ENCODE measurements at regions not wholly inside any gene's neighbourhood (a gene's known extent, or its start where the extent isn't known, plus 50 kb on each side); places are given as distances from the start of the nearest gene placed in this dataset.

- Histone ChIP-seq H3K36me3 (no peaks in the 10 kb centered on the region), H3K4me3 (no peak overlapping the region), H3K27me3 (no peaks in the 10 kb centered on the region), H3K27ac (no peak overlapping the region), H3K4me1 (ENCODE audit: insufficient read depth) (no peaks in the 10 kb centered on the region), H3K9me3 (no peaks in the 10 kb centered on the region)
- WGBS, 3 donors = 82 to 88% (median 82%) methylated on average over 8 of the region's 8 CpGs
- TF ChIP-seq EP300 (IDR thresholded peaks at IDR 0.05) (no peak), POLR2A (IDR thresholded peaks at IDR 0.05) (no peak)
- TF ChIP-seq, protein P1, sequence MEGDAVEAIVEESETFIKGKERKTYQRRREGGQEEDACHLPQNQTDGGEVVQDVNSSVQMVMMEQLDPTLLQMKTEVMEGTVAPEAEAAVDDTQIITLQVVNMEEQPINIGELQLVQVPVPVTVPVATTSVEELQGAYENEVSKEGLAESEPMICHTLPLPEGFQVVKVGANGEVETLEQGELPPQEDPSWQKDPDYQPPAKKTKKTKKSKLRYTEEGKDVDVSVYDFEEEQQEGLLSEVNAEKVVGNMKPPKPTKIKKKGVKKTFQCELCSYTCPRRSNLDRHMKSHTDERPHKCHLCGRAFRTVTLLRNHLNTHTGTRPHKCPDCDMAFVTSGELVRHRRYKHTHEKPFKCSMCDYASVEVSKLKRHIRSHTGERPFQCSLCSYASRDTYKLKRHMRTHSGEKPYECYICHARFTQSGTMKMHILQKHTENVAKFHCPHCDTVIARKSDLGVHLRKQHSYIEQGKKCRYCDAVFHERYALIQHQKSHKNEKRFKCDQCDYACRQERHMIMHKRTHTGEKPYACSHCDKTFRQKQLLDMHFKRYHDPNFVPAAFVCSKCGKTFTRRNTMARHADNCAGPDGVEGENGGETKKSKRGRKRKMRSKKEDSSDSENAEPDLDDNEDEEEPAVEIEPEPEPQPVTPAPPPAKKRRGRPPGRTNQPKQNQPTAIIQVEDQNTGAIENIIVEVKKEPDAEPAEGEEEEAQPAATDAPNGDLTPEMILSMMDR (IDR thresholded peaks at IDR 0.05) = no peak
- intact Hi-C loops (cut with DNase I) = no loop called here
- no peak for DNase-seq
Measured at GRCh38 chr18:5649439-5649838, 105.6 kb upstream of the EPB41L3 start.

DNA sequence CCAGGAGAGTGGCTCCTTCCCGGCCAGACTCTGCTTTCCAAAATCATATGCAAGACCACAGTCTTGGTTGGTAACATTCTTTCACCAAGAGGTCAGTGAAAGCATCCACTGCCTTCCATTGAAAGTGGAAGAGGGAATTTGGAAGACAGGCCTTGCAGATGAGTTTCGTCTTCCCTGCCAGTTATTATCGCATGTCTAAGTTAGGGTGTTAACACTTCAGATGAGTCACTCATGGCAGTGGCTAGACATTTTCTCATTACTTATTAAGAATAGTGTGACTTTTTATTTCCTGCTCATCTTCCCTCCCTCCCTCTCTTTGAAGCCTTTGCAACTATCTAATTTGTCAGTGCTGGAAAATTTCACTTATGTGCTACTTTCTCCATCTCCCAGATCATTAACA lies 102.9 kb upstream of the EPB41L3 start:
- H3K36me3 ChIP-seq = no peaks in the 10 kb centered on the region
- DNase-seq = no peak
- TF ChIP-seq EP300 (IDR thresholded peaks at IDR 0.05) = no peak
- TF ChIP-seq, protein P1 (IDR thresholded peaks at IDR 0.05) = no peak
- no peak for TF ChIP-seq POLR2A (IDR thresholded peaks at IDR 0.05)
- 62 to 72% (median 64%) methylated on average over 3 of the region's 3 CpGs for WGBS, 3 donors
- H3K4me1 ChIP-seq (ENCODE audit: insufficient read depth) = no peaks in the 10 kb centered on the region
- intact Hi-C loops (cut with DNase I) = no loop called here
- no peaks in the 10 kb centered on the region for H3K27me3 ChIP-seq
- no peak overlapping the region for H3K4me3 ChIP-seq
- H3K9me3 ChIP-seq = no peaks in the 10 kb centered on the region
- no peak overlapping the region for H3K27ac ChIP-seq

DNA sequence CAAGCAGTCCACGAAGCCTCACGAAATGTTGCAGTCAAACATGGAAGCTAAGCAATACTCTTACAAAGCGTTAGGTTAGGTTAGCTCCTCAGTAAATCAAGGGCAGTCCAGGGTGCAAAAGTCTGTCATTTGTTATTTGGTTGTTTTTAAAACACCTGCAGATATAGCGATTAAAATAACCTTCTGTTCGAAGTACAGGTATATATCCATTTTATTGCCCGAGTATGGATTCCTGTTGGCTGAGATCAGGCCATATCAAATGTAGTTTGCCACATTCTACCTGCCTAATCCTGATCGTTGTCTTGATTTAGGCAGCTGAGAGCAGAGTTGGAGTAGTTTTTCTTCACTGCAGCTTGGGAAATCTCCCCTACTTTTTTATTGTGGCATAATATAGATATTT lies 99.5 kb upstream of the EPB41L3 start:
- H3K36me3 ChIP-seq = no peaks in the 10 kb centered on the region
- H3K27ac ChIP-seq = no peak overlapping the region
- WGBS, 3 donors = 87 to 91% (median 90%) methylated on average over 7 of the region's 7 CpGs
- no peaks in the 10 kb centered on the region for H3K4me1 ChIP-seq (ENCODE audit: insufficient read depth)
- TF ChIP-seq EP300 (IDR thresholded peaks at IDR 0.05) (no peak), POLR2A (IDR thresholded peaks at IDR 0.05) (no peak)
- TF ChIP-seq, protein P1 (IDR thresholded peaks at IDR 0.05) = no peak
- no peak overlapping the region for H3K4me3 ChIP-seq
- no peaks in the 10 kb centered on the region for H3K9me3 ChIP-seq
- H3K27me3 ChIP-seq = no peaks in the 10 kb centered on the region
- no peak for DNase-seq
- intact Hi-C loops (cut with DNase I) = no loop called here

DNA sequence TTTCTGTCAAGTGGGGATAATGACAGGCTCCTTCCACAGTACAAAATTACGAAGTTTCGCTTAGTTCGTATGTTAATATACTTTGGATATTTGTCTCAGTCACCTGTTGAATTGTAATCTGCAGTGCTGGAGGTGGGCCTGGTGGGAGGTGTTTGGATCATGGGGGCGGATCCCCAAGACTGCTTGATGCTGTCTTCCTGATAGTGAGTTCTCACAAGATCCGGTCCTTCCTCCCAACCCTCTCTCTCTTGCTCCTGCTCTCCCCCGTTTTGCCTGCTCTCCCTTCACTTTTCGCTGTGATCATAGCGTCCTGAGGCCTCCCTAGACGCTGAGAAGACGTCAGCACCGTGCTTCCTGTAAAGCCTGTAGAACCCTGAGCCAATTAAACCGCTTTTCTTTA lies 97.1 kb upstream of the EPB41L3 start:
- 62 to 68% (median 67%) methylated on average over 12 of the region's 12 CpGs for WGBS, 3 donors
- Histone ChIP-seq H3K4me1 (ENCODE audit: insufficient read depth) (no peaks in the 10 kb centered on the region), H3K36me3 (no peaks in the 10 kb centered on the region), H3K27ac (no peak overlapping the region), H3K9me3 (no peaks in the 10 kb centered on the region), H3K4me3 (no peak overlapping the region), H3K27me3 (no peaks in the 10 kb centered on the region)
- DNase-seq = no peak
- TF ChIP-seq, protein P1 (IDR thresholded peaks at IDR 0.05) = no peak
- intact Hi-C loops (cut with DNase I) = no loop called here

- Histone ChIP-seq H3K27me3 (no peaks in the 10 kb centered on the region), H3K4me1 (ENCODE audit: insufficient read depth) (no peaks in the 10 kb centered on the region), H3K4me3 (no peak overlapping the region), H3K36me3 (no peaks in the 10 kb centered on the region), H3K9me3 (no peaks in the 10 kb centered on the region), H3K27ac (no peak overlapping the region)
- DNase-seq = no peak
- intact Hi-C loops (cut with DNase I) = no loop called here
- WGBS, 3 donors = 46 to 54% (median 48%) methylated on average over 2 of the region's 2 CpGs
- TF ChIP-seq, protein P1 (IDR thresholded peaks at IDR 0.05) = no peak
- TF ChIP-seq POLR2A (IDR thresholded peaks at IDR 0.05) (no peak), EP300 (IDR thresholded peaks at IDR 0.05) (no peak)
Measured at GRCh38 chr18:5639131-5639530, 95.3 kb upstream of the EPB41L3 start.

All from ovary (tissue), 7 donors.